22Rv1 (cell line): ENCODE measurements at regions not wholly inside any gene's neighbourhood (a gene's known extent, or its start where the extent isn't known, plus 50 kb on each side); places are given as distances from the start of the nearest gene placed in this dataset.

Experiments
- ZFX ChIP-seq: fragments of 450-650 bp; IDR thresholded peaks from 2 replicates; pipeline ENCODE4 v1.6.1; 2017; ENCODE audit warnings: antibody characterized with exemption, borderline replicate concordance
- TF ChIP-seq, protein P1 (sequence below): fragments of 450-650 bp; IDR thresholded peaks from 2 replicates; pipeline ENCODE4 v1.5.1; 2017; ENCODE audit warnings: mild to moderate bottlenecking

DNA sequence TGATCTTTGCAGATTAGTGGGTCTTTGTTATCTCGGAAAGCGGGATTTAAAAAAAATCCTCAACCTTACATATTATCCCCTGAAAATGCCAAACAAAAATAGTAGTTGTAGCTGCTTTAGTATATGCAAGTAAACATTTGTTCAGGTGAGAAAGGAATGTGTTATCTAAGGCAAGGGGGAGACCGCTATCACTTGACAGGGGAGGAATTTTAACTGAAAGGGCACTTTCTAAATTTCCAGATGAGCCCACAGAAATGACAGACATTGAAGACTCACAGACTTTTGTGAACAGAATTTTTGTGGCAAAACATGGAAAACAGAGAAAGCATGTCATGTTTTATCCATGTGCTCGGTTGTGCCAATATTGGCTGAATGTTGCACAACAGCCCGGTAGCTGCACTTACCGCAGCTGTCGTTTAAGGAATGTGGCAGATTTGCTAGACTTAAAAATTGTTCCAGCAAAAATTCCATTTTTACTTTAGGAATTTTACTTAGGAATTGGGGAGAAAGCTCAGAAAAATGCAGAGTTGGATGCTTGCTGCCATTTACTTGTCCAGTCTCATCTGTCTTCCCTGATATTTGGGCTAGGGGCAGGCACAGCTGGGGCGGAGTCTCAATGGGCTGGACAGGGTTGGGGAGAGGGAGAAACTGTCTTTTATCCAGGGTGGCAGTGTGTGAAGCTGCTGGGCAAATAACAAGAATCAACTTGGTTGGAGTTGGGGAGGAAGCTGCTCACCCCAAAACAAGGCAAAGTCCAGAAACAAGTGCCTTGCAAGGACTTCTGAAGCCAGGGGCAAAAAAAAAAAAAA is 94.6 kb upstream of the RPS6KA3 start:
- TF ChIP-seq, protein P1, sequence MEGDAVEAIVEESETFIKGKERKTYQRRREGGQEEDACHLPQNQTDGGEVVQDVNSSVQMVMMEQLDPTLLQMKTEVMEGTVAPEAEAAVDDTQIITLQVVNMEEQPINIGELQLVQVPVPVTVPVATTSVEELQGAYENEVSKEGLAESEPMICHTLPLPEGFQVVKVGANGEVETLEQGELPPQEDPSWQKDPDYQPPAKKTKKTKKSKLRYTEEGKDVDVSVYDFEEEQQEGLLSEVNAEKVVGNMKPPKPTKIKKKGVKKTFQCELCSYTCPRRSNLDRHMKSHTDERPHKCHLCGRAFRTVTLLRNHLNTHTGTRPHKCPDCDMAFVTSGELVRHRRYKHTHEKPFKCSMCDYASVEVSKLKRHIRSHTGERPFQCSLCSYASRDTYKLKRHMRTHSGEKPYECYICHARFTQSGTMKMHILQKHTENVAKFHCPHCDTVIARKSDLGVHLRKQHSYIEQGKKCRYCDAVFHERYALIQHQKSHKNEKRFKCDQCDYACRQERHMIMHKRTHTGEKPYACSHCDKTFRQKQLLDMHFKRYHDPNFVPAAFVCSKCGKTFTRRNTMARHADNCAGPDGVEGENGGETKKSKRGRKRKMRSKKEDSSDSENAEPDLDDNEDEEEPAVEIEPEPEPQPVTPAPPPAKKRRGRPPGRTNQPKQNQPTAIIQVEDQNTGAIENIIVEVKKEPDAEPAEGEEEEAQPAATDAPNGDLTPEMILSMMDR, result no peak
- TF ChIP-seq ZFX, result no peak
